HG03175 (cell line): ENCODE measurements at regions not wholly inside any gene's neighbourhood (a gene's known extent, or its start where the extent isn't known, plus 50 kb on each side); places are given as distances from the start of the nearest gene placed in this dataset.
"Not testable (repeated sequence)": the region's sequence is repeated elsewhere in the genome, so short reads cannot be mapped to it uniquely, and the experiment has no call there.

Experiments
- ATAC-seq: cut with Tn5 transposase; IDR thresholded peaks from one replicate; pipeline ENCODE4 v1.9.1; 2021; ENCODE audit warnings: mild to moderate bottlenecking, moderate library complexity; ENCODE audit not compliant: unreplicated experiment

DNA sequence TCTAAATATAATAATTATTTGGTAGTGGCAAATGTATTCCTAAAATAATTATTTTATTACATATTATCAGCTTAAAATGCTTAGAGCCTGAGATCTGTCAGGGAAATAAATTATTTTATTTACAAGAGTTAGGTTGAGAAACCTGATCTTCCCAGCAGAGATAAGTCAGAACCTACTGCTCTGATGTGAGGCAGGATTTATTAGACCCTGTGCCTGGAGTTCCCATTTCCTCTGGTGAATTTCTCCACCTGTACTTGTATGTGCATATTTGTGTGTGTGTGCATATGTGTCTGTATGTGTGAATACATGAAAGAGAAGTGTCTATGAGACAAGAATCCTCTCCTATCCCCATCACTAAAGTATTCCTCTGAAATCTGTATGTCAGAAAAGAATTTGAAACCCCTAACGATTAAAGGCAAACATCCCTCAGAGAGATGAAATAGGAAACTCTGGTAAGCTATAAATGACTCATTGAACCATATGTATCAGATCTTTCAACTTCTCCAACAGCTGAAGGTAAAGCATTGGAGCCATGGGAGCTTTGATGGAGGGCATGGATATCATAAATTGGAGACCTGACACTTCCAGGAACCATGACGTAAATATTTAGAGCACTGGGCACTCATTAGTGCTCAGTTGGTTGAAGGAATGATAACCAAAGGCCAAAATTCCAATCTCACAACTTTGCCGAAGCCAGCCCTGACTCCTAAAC is 190.9 kb downstream of the XPNPEP1 start:
- ATAC-seq: no peak

DNA sequence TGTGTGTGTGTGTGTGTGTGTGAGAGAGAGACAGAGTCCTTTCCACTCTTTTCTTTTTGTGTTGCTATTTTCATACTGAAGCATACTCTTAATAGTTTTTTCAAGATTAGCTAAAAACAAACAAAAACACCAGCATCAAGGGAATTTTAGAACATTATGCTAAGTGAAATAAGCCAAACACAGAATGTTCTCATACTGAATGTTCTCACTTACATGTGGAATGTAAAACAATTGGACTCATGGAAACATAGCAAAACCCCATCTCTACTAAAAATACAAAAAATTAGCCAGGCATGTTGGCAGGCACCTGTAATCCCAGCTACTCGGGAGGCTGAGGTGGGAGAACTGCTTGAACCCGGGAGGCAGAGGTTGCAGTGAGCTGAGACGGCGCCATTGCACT is 193.4 kb downstream of the XPNPEP1 start:
- ATAC-seq: not testable (repeated sequence)

DNA sequence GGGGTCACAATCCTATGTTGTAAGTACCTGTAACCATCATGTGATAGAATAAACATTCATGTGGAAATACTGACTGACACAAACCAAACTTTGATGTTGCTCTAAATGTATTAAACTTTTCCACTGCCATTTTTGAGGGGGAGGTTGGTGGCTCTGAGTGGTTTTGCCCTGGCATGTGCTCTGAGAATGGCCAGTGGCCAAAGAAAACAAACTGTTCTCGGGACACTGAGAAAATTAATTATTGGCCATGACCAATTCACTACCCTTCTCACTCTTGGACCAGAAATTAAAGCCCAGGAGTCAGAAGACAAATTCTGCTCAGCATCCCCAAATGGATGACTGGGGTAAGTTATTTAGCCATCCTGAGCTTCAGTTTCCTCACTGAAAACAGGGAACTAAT is 195.9 kb downstream of the XPNPEP1 start:
- no peak for ATAC-seq

DNA sequence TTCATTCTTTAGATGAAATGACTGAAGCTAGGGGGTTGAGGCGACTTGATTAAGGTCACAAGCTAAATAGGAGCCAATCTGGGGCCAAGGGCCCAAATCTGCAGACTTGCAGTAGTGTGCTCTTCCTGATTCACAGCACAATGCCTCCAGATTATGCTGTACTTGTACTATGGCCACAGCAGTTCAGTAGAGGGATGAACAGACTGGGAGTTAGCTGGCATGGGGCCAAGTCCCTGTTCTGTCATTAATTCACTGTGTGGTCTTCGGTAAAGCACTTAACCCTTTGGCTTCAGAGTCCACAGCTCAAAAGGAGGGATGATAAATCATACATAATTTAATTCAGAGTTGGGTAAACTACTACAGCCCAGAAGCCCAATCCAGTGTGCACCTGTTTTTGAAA is 196.8 kb downstream of the XPNPEP1 start:
- no peak for ATAC-seq

DNA sequence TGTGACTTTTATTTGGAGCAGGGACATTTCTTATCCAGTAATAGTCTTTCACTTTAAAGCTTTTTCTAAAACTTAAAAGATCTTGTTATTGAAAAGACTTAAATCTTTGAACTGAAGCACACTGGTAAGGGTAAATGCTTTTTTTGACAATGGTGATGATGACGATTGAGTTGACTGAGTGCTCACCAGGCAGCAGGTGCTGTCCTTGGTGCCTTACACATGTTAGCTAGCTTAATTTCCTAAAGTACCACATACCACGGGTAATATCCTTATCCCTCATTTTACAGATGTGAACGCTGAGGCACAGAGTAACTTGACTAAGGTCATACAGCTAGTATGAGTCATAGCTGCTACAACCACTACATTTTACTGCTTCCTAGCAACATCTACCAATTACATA is 200.0 kb downstream of the XPNPEP1 start:
- ATAC-seq: no peak

DNA sequence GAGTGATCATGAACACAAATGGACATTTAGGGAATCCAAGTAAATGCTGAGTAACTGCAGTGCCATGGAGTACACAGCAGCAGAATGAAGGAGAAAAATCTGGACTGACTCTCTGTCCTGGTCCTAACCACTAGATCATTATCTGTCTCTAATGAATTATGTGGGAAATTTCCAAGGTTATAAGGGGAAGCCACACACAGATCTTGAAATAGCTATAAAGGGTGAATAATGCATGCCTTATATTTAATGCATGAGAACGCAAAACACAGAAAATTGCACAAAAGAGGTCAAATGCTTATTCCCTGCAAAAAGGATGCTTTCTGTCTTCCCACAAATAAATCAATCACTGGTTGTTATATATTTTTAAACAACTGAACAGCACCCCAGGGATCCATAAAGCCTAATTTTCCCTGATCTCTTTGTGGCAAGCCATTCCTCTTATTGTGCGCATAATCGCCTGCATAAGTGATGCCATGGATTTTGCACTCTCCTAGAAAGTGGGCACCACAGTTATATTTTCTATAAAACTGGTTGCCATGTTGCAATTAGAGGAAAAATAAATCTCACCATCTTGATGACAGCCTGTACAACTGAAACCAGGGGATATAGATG is 201.8 kb downstream of the XPNPEP1 start:
- ATAC-seq: no peak

DNA sequence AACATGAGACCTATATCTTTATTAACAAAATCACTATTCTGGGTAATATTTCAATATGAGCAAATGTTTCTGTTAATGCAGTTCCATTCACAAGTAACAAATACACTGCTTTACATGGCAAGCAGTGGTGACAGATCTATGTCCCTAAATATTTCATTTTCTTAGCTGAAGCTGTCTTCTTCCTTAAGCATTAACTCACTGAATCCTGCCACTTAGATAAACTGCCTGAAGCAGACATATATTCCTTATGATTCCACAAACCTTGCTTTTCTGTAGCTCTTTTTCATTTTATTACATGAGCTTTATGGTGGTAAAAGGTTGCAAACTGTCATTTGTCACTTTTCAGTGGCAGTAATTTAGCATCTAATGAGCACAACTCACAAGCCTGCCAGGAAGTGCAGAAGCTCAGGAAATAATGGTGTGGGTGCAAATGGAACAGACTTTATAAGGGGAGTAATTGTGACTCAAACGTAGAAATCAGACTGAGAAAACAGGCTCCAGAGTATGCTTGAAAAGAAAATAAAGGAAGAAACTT is 217.2 kb downstream of the XPNPEP1 start:
- no peak for ATAC-seq

DNA sequence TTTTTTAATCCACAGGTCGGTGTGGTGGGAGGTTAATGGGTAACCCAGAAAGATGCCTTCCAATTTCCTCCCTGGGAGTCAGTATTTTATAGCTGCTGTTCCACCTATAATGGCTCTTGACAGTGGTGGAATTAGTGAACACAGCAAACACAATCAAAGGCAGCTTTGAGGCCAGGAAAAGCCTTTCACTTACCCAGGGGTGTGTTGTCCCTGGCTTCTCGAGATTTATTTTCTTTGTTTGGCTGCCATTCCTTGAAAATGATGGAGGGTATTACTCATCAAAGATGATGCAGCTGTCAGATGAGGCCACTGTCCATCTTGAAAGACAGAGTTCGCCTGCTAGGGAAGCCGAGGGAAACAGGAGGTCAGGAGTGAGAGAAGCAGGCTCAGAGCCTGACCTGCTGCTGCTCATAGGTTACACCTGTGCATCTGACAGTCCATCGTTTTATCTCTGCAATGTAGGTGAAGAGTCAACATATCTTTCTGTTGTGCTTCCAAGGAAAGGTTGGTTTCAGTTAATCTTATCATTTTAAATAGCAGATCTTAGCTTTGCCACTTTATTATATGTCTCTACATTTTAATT is 221.6 kb downstream of the XPNPEP1 start:
- no peak for ATAC-seq

DNA sequence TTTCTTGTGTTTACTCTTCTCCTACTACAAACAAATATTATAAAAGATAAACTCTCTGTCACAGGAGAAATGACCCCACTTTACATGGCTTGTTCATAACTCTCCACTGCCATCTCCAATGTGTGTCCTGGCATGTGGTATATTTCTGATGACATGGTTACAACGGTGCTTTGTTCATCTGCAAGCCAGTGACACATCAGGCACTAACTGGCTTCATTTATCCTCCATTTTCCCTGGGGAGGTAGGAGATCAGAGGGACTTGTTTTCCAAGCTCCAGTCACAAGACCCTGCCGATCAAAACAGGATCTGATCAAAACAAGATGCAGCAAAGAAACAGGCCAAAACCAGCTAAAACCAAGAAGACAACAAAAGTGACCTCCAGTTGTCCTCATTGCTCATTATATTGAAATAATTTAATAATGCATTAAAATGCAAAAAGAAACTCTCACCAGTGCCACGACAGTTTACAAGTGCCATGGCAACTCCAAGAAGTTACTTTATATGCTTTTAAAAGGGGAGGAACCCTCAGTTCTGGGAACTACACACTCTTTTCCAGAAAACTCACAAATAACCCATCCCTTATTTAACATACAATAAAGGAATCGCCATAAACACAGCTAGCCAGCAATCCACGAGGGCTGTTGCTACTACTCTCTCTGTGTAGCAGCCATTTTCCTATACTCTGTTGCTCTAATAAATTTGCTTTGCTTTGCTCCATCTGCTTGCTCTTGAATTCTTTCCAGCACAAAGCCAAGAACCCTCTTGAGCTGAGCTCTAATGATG is 224.2 kb downstream of the XPNPEP1 start:
- no peak for ATAC-seq

DNA sequence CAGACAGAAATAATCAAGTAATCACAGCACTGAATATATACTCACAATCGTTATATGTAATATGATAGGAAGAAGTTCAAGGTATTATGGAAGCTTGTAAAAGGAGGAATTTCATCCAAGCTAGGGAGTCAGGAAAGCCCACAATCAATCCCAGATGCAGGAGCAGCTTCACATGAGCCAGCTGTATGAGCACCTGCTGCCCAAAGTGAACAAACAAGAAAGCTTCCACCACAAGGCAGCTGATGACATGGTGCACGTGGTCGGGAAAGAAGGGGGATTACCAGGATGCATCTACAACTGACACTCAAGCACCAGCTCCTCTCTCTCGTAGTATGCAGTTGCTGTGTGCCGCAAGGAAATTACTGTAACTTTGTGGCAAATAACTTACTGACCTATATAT is 225.2 kb downstream of the XPNPEP1 start:
- no peak for ATAC-seq

DNA sequence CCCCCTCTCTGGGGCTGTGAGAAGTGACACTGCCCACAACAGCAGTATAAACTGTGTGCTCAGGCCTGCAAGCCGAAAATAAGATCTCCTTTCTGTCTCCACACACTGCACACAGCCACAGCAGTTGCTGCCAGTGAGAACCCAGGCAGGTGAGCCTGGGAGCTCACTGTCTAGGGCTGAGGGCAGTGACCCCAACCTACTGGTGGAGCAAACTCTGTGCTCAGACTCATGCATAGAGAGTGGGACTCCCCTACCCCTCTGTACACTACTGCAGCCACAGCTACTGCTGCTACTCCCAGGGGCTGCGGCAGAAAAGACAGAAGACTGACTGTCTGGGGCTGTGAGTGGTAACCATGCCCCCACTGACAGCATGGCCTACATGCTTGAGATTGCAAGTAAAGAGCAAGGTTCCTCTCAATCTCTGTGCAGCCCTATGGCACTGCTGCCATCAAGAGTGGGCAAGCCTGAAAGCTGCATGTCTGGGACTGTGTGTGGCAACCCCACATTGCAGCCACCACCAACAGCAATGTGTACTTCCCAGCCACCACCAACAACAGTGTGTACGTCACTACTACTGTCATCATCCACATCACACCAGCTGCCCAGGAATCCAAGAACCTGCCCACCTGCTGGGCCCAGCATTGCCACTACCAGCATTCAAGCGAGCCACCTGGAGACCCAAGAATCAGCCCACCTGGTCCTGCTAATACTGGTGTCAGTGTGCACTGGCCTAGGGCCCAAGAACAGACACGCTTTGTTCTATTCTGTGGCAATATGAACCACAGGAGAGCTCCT is 226.1 kb downstream of the XPNPEP1 start:
- no peak for ATAC-seq

DNA sequence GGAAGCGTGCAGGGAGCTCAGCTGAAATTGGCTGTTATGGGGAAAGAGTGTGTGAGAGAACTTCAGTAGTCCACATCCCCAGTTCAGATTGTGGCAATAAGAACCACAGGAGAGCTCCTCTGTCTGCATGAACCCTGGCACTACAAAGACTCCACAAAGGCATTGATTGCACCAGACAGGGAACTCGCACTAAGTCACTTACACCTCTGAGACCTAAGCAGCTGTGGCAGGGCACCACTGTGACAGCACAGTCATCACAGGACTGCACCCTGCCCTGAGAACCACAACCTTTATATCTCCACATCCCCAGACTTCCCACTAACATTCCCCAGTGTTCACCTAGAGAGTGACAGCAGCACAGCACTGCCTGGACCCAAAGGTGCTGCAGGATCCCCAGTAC is 226.8 kb downstream of the XPNPEP1 start:
- ATAC-seq: no peak

DNA sequence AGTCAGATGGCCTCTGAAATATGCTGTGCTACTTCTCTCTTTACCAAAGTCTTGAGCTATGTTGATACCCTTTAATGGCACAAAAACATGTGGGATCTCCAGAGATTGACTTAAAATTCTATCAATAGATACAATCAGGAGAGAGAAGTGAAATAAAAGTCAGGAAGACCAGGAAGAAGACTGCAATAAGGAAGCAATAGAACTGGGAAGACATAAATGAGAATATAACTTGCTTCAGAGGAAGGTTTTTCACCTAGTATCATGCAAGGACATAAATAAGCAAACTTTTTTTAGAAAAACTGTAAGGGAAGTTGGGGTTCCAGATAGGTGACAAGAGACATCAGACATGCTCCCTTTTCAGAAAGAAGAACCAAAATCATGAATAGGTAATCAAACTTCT is 227.3 kb downstream of the XPNPEP1 start:
- ATAC-seq: no peak

DNA sequence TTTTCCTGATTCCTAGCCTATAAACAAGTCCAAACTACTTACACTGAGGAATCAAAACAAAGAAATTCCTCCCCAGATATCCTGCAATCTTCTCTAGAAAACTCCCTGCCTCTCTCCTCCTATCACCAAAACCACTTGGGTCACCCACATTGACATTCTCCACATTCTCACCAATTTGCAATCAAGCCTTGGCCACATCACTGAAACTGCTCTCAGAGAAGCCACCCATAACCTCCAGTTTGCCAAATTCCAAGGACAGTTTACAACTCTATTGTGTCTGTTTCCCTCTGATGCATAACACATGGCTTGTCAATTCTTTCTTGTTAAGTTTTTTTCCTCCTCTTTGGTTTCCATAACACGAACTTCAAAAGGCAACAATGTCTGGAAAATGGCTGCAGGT is 233.5 kb downstream of the XPNPEP1 start:
- no peak for ATAC-seq

DNA sequence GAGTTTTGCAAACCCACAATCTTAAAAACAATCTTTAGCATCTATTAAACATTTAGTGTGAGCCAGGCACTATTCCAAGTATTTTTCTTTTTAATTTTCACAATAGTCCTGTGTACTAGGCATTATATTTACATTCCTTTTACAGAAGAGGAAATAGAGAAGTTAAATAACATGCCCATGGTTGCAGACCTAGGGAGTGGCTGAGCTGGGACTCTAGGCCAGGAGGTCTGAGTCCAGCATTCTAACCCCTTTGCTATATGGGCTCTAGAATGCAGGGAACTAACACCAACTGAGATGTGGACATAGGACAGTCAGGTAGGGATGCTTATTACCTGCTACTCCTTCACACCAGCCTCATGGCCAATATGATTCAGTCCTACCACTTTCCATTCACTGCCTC is 243.8 kb downstream of the XPNPEP1 start:
- ATAC-seq: no peak

DNA sequence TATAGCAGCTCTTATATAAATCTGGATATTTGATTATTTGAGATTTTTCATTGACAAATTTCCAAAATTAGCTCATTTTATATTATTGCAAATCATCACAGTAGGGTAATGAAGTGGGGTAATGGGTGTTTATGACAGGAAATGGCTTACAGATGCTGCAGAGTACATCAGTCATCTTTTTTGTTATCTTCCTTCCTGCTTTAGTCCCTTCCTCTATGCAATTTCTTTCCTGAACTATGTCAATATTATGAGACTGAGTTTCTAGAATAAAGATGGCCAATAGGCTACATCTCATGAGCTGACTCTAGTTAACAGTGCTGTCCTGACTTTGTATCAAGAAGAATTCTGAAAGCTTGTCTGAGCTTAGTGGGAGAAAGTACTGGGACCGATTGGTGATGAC is 244.5 kb downstream of the XPNPEP1 start:
- ATAC-seq: no peak

DNA sequence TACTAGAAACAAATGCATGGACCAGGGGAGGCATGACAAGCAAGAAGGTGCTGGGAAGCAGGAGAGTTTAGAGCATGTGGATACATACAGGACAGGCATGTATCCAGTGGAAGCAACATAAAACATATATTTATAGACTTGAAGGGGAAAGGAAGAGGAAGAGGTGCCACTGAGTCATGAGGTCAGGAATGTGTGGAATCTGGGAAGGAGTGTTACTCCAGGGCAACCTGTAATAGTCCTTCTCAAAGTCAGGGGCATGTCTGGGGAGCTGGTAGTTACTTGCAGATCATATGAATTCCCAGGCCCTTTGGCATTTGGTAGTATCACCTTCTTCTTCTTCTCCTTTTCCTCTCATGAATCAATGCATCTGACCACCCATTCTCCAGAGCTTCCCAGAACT is 246.6 kb downstream of the XPNPEP1 start:
- no peak for ATAC-seq

DNA sequence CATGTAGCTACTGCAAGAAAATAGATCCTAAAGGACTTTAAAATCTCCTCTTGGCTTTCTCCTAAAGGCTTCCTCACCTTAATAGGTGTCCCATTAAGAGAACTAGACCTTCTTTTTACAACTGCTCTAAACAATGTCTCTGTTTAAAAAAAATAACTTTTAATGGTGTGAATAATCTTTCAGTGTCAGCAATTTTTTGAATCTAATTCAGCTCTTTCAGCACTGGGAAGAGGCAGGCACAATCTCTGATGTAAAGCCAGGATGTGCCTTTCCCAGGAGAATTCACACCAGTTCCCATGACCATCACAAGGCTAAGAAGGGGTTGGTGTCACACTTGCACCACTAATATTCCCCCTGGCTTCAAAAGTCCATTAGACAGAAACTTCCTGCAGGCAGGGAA is 254.6 kb downstream of the XPNPEP1 start:
- ATAC-seq: no peak

DNA sequence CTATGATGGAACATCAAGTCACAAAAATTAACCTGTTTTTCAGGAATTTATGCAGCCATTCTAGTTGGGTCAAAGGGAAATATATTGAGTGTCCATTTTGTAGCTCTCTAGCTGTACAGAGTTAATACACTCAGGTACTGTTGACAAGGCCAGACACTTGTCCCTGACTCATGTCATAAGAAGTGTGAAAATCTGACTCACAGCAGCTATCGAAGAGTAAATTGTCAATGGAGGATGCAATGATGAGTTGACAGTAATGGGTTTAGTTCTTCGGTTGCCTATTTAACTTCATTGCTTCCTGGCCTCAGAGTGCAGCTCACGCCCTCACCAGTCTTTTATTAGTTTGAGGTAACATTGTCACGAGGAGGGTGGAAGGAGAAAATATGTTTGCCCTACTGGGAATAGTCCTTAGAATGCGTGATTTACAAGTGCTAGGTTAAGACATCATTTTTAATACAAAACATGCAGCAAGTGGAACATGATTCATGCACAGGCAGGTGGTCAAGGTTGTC is 255.1 kb downstream of the XPNPEP1 start:
- no peak for ATAC-seq

DNA sequence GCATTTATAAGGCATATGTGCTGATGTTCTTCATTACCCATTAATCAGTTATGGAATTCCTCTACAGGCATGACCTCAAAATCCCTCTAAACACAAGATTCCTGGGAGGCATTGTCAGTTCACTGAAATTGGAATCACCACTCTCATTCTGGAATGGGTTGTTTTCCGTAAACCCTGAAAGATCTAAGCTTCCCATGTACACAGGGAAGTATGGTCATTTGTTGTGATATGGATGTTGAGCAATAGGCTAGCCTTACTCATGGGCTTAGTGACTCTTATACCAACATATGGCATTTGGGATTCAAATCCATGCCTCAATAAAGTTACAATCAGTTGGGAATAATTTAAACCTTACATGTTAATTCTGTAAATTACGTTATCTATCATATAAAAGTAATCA is 258.0 kb downstream of the XPNPEP1 start:
- no peak for ATAC-seq

DNA sequence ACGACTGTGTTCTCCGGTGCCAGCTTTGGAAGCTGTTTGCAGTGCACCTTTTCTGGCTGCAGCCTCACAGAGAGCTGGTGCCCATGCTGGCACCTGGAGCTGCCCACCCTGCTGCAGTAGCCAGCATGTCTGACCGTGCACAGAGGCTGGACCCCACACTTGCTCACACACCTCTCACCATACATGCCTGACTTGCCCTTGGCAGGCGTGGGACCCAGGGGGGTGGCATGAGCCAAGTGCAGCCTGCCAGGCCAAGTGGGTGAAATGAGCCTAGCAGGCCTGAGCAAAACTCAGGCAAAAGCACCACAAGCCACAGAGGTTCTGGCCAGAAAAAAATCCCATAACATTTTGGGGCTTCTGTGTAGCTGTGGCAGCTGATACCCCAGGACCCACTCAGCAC is 258.8 kb downstream of the XPNPEP1 start:
- ATAC-seq: no peak
